ENCODE measurements at regions not wholly inside any gene's neighbourhood (a gene's known extent, or its start where the extent isn't known, plus 50 kb on each side); places are given as distances from the start of the nearest gene placed in this dataset.

DNA sequence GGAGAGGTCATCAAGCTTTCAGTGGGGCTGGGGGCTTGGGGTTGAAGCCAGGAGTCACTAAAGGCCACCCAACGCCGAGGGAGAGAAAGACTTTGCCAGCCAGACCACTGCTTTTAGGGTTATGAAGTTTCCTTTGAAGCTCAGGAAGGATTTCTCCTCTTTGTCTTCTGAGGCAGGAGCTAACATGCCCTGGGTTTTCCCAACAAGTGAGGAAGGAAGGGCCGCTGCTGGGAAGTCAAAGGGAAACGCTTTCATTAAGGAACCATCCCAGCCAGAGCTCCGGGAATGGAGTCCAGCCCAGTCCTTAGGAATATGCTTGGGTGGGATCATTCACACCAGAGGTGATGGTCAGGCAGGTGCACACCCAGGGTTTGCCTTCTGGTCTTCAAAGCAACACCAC lies 436.9 kb downstream of the PRDM2 start:
- TF ChIP-seq, protein P1, sequence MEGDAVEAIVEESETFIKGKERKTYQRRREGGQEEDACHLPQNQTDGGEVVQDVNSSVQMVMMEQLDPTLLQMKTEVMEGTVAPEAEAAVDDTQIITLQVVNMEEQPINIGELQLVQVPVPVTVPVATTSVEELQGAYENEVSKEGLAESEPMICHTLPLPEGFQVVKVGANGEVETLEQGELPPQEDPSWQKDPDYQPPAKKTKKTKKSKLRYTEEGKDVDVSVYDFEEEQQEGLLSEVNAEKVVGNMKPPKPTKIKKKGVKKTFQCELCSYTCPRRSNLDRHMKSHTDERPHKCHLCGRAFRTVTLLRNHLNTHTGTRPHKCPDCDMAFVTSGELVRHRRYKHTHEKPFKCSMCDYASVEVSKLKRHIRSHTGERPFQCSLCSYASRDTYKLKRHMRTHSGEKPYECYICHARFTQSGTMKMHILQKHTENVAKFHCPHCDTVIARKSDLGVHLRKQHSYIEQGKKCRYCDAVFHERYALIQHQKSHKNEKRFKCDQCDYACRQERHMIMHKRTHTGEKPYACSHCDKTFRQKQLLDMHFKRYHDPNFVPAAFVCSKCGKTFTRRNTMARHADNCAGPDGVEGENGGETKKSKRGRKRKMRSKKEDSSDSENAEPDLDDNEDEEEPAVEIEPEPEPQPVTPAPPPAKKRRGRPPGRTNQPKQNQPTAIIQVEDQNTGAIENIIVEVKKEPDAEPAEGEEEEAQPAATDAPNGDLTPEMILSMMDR (IDR thresholded peaks at IDR 0.05; ENCODE audit: insufficient read depth, low read length, poor library complexity, severe bottlenecking) = no peak
- TF ChIP-seq EZH2phosphoT487 (conservative IDR thresholded peaks at IDR 0.05; ENCODE audit: low read length) = no peak
- Histone ChIP-seq H3K9me2 (replicated peaks; ENCODE audit: insufficient read depth, low read length) (no peaks in the 10 kb centered on the region), H3K27ac (ENCODE audit: low read depth, low read length) (no peak overlapping the region), H3K9me3 (ENCODE audit: insufficient read depth, low read length) (no peaks in the 10 kb centered on the region), H2AFZ (ENCODE audit: low read depth, low read length, severe bottlenecking) (no peak overlapping the region), H3K36me3 (ENCODE audit: low read length) (no peaks in the 10 kb centered on the region), H4K20me1 (ENCODE audit: low read depth, low read length) (no peaks in the 10 kb centered on the region), H3K27me3 (ENCODE audit: low read length) (no peaks in the 10 kb centered on the region), H3K9ac (ENCODE audit: low read length) (no peak overlapping the region), H3K4me3 (ENCODE audit: insufficient read depth, low read length, poor library complexity, severe bottlenecking) (no peak overlapping the region), H3K79me2 (ENCODE audit: insufficient read depth, low read length) (no peaks in the 10 kb centered on the region), H3F3A (ENCODE audit: insufficient read depth) (no peaks in the 10 kb centered on the region), H3K4me2 (ENCODE audit: low read depth, low read length, poor library complexity, severe bottlenecking) (no peak overlapping the region)

DNA sequence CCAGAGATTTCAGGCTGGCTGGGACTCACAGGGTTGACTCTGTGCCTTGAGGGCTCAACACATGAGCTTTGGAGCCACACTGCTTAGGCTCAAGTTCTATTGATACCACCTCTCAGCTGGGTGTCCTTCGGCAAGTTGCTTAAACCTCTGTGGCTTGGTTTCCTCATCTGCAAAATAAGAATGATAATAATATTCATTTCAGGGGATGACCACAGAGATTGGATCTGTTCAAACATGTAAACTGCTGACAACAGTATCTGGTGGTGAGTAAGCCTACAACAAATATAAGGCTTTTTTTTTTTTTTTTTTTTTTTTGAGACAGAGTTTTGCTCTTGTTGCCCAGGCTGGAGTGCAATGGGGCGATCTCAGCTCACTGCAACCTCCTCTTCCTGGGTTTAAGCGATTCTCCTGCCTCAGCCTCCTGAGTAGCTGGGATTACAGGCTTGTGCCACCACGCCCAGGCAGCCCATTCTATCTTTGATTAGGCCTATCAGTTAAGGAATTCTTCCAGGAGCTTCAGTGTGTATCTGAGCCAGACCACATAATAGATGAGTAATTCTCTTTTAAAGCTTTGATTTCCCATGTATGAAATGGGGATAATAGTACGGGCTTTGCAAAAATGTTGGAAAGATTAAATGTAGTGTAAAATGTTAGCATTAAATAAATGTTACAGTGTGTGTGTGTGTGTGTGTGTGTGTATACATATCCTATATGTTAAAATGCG lies 437.6 kb downstream of the PRDM2 start:
- no peak overlapping the region for H3K9ac ChIP-seq (ENCODE audit: low read length)
- no peaks in the 10 kb centered on the region for H3F3A ChIP-seq (ENCODE audit: insufficient read depth)
- no peak overlapping the region for H3K4me2 ChIP-seq (ENCODE audit: low read depth, low read length, poor library complexity, severe bottlenecking)
- H3K9me2 ChIP-seq (replicated peaks; ENCODE audit: insufficient read depth, low read length) = no peaks in the 10 kb centered on the region
- no peak for TF ChIP-seq EZH2phosphoT487 (conservative IDR thresholded peaks at IDR 0.05; ENCODE audit: low read length)
- TF ChIP-seq, protein P1 (IDR thresholded peaks at IDR 0.05; ENCODE audit: insufficient read depth, low read length, poor library complexity, severe bottlenecking) = no peak
- no peaks in the 10 kb centered on the region for H3K36me3 ChIP-seq (ENCODE audit: low read length)
- no peak overlapping the region for H3K4me3 ChIP-seq (ENCODE audit: insufficient read depth, low read length, poor library complexity, severe bottlenecking)
- H3K27ac ChIP-seq (ENCODE audit: low read depth, low read length) = no peak overlapping the region
- H3K9me3 ChIP-seq (ENCODE audit: insufficient read depth, low read length) = no peaks in the 10 kb centered on the region
- no peaks in the 10 kb centered on the region for H4K20me1 ChIP-seq (ENCODE audit: low read depth, low read length)
- no peak overlapping the region for H2AFZ ChIP-seq (ENCODE audit: low read depth, low read length, severe bottlenecking)
- no peaks in the 10 kb centered on the region for H3K27me3 ChIP-seq (ENCODE audit: low read length)
- no peaks in the 10 kb centered on the region for H3K79me2 ChIP-seq (ENCODE audit: insufficient read depth, low read length)

DNA sequence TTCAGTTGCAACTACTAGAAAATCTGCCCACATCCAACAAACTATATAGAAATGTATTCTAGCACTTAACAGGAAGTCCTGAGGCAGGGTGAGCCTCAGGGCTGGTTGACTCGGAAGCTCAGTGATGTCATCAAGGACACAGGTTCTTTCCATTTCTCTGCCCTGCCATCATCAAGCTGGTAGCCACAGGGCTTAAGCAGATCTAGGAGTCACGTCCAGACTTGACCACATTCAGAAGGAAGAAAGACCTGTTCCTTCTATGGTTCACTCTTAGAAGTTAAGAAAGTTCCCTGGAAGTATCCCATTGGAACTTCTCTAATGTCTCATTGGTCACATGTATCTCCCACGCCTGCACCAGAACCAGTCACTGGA lies 438.1 kb downstream of the PRDM2 start:
- Histone ChIP-seq H2AFZ (ENCODE audit: low read depth, low read length, severe bottlenecking) (no peak overlapping the region), H3F3A (ENCODE audit: insufficient read depth) (no peaks in the 10 kb centered on the region), H4K20me1 (ENCODE audit: low read depth, low read length) (no peaks in the 10 kb centered on the region), H3K27ac (ENCODE audit: low read depth, low read length) (no peak overlapping the region), H3K4me3 (ENCODE audit: insufficient read depth, low read length, poor library complexity, severe bottlenecking) (no peak overlapping the region), H3K9me3 (ENCODE audit: insufficient read depth, low read length) (no peaks in the 10 kb centered on the region), H3K79me2 (ENCODE audit: insufficient read depth, low read length) (no peaks in the 10 kb centered on the region), H3K4me2 (ENCODE audit: low read depth, low read length, poor library complexity, severe bottlenecking) (no peak overlapping the region), H3K9ac (ENCODE audit: low read length) (no peak overlapping the region), H3K27me3 (ENCODE audit: low read length) (no peaks in the 10 kb centered on the region), H3K9me2 (replicated peaks; ENCODE audit: insufficient read depth, low read length) (no peaks in the 10 kb centered on the region), H3K36me3 (ENCODE audit: low read length) (no peaks in the 10 kb centered on the region)
- TF ChIP-seq, protein P1 (IDR thresholded peaks at IDR 0.05; ENCODE audit: insufficient read depth, low read length, poor library complexity, severe bottlenecking) = no peak
- no peak for TF ChIP-seq EZH2phosphoT487 (conservative IDR thresholded peaks at IDR 0.05; ENCODE audit: low read length)

All from SU-DHL-6 (cell line).